ENCODE measurements at regions not wholly inside any gene's neighbourhood (a gene's known extent, or its start where the extent isn't known, plus 50 kb on each side); places are given as distances from the start of the nearest gene placed in this dataset.
"Not testable (repeated sequence)": the region's sequence is repeated elsewhere in the genome, so short reads cannot be mapped to it uniquely, and the experiment has no call there.

GRCh38 chr9:66152406-66152805 is 415.5 kb downstream of the FOXD4L4 start:
- DNase-seq (ENCODE audit: low read depth, low spot score), result not testable (repeated sequence)

GRCh38 chr9:66153021-66153725 is 416.2 kb downstream of the FOXD4L4 start:
- DNase-seq (ENCODE audit: low read depth, low spot score), result not testable (repeated sequence)

- DNase-seq (ENCODE audit: low read depth, low spot score), result not testable (repeated sequence)
Measured at GRCh38 chr9:66153971-66154691, 417.2 kb downstream of the FOXD4L4 start.

DNA sequence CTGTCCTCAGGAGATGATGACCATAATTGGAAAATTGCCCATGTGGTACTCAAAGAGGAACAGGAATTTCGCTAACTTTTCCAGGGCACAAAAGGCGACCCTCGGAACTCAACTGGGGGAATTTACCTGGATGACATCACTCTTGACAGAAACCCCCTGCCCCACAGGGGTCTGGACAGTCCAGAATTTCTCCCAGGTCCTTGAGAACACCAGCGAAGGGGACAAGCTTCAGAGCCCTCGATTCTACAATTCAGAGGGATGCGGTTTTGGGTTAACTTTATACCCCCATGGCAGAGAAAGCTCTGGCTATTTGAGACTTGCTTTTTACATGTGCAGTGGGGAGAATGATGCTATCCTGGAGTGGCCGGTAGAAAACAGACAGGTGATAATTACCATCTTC is 445.4 kb downstream of the FOXD4L4 start:
- not testable (repeated sequence) for DNase-seq (ENCODE audit: low read depth, low spot score)

DNA sequence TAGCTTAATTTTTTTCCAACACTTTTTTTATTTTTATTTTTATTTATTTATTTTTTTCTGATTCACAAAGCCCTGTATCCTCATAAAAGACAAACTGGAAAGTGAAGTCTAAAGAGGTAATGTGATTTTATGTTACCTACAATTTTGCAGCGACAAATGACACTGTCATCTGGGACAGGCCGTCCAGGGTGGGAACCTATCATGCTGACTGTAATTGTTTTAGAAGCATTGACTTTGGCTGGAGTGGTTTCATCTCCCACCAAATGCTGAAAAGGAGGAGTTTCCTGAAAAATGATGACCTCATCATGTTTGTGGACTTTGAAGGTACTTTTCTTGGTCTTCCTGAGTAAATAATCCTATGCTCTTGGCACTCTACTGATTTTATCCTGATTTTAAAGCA is 446.7 kb downstream of the FOXD4L4 start:
- DNase-seq (ENCODE audit: low read depth, low spot score), result not testable (repeated sequence)

GRCh38 chr9:66197199-66197598 is 460.3 kb downstream of the FOXD4L4 start:
- DNase-seq (ENCODE audit: low read depth, low spot score), result not testable (repeated sequence)

- DNase-seq (ENCODE audit: low read depth, low spot score), result not testable (repeated sequence)
Measured at GRCh38 chr9:66198421-66198820, 461.5 kb downstream of the FOXD4L4 start.

DNA sequence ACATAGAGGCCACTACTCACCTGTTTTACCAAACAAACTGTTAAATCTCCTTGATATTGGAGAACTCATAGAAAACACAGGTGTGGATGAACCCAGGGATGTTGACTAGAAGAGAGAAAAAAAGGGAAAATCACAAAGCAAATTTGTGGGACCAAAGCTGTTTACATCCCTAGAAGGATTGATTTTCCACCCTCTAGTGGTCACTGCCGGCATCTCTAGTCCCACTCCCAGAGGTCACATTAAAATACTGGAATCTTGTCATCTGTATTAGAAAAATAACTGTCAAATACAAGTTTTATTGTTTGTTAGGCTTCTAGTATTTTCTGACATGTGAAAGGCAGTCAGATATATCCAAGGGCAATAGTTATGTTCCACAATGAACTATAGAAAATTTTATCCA is 469.7 kb downstream of the FOXD4L4 start:
- DNase-seq (ENCODE audit: low read depth, low spot score), result not testable (repeated sequence)

GRCh38 chr9:66207914-66208313 is 471.0 kb downstream of the FOXD4L4 start:
- DNase-seq (ENCODE audit: low read depth, low spot score), result not testable (repeated sequence)

GRCh38 chr9:66244763-66245162 is 507.8 kb downstream of the FOXD4L4 start:
- not testable (repeated sequence) for DNase-seq (ENCODE audit: low read depth, low spot score)

- not testable (repeated sequence) for DNase-seq (ENCODE audit: low read depth, low spot score)
Measured at GRCh38 chr9:66245481-66245880, 508.5 kb downstream of the FOXD4L4 start.

- not testable (repeated sequence) for DNase-seq (ENCODE audit: low read depth, low spot score)
Measured at GRCh38 chr9:66257581-66257980, 520.6 kb downstream of the FOXD4L4 start.

GRCh38 chr9:66261576-66261975 is 524.6 kb downstream of the FOXD4L4 start:
- DNase-seq (ENCODE audit: low read depth, low spot score), result not testable (repeated sequence)

DNA sequence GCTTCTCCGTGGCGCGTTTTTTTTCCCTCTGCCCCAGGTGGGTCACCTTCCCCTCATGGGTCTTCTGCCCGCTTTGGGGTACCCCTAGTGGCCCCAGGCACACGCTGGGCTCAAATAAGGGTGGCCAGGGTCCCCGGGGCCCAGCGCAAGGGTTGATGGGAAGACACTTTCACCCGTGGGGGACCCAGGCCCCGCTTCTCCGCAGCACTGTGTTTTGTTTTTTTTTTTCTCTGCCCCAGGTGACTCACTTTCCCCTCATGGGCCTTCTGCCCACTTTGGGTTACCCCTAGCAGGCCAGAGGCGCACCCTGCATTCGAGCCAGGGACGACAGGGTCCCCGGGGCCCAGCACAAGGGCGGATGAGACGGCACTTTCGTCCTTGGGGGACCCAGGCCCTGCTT is 526.7 kb downstream of the FOXD4L4 start:
- not testable (repeated sequence) for DNase-seq (ENCODE audit: low read depth, low spot score)

DNA sequence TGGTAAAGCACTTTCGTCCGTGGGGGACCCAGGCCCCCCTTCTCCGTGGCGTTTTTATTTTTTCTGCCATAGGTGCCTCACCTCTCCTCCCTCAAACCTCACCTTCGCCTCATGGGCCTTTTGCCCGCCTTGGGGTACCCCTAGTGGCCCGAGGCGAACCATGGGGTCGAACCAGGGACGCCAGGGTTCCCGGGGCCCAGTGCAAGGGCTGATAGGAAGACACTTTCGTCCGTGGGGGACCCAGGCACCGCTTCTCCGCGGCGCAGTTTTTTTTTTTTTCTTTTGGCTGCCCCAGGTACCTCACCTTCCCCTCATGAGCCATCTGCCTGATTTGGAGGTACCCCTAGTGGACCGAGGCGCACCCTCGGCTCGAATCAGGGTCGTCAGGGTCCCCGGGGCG is 527.8 kb downstream of the FOXD4L4 start:
- not testable (repeated sequence) for DNase-seq (ENCODE audit: low read depth, low spot score)

GRCh38 chr9:66266202-66266601 is 529.3 kb downstream of the FOXD4L4 start:
- not testable (repeated sequence) for DNase-seq (ENCODE audit: low read depth, low spot score)

DNA sequence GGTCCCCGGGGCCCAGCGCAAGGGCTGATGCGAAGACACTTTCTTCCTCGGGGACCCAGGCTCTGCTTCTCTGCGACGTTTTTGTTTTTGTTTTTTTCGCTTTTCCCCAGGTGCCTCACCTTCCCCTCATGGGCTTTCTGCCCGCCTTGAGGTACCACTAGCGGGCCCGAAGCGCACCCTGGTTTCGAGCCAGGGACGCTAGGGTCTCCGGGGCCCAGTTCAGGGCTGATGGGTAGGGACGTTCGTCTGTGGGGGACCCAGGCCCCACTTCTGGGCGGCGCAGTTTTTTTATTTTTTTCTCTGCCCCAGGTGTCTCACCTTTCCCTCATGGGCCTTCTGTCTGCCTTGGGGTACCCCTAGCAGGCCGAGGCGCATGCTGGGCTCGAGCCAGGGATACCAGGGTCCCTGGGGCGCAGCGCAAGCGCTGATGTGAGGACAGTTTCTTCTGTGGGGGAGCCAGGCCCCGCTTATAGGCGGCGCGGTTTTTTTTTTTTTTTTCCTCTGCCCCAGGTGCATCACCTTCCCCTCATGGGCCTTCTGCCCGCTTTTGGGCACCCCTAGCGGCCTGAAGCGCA is 530.0 kb downstream of the FOXD4L4 start:
- not testable (repeated sequence) for DNase-seq (ENCODE audit: low read depth, low spot score)

GRCh38 chr9:66267684-66268083 is 530.7 kb downstream of the FOXD4L4 start:
- not testable (repeated sequence) for DNase-seq (ENCODE audit: low read depth, low spot score)

DNA sequence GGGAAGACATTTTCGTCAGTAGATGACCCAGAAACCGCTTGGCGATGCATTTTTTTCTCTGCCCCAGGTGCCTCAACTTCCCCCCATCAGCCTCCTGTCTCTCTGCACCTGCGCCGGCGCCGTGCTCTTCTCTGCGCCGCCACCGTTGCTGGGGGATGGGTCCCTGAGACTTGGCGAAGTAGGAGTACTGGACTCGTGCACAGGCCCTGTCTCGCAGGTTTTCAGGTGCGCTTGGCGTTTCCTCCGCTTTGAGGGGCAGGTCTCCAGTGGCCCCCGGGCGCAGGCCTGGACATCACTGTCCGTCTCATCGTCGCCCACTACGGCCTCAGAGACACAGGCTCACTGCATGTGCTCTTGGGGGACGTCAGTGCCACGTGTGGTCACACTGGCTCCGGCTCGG is 532.1 kb downstream of the FOXD4L4 start:
- not testable (repeated sequence) for DNase-seq (ENCODE audit: low read depth, low spot score)

DNA sequence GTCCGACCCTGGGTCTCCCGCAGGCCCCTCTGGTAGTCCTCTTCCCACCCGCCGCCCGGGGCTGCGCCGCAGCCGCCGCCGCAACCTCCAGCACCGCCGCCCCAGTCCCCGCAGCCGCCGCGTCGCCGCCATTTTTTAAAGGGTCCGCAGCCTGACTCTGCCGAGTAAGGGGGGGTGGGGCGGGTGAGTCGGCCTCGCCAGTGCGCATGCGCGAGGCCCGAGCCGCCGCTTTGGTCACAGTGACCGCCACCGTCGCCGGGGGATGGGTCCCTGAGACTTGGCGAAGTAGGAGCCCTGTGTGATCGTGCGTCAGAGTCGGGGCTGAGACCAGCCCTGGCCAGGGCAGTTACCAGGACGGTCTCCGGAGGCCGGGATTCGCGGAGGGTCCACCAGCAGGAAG is 532.8 kb downstream of the FOXD4L4 start:
- DNase-seq (ENCODE audit: low read depth, low spot score), result peak; percentile 3

DNA sequence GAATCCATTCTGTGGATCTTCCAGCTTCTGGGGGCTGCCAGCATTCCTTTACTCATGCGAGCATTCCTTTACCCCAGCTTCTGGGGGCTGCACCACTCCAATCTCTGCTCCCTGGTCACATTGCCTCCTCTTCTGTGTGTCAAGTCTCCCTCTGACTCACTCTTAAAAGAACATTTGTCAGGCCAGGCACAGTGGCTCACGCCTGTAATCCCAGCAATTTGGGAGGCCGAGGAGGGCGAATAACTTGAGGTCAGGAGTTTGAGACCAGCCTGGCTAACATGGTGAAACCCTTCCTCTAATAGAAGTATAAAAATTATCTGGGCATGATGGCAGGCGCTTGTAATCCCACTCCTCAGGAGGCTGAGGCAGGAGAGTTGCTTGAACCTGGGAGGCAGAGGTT is 541.9 kb downstream of the FOXD4L4 start:
- not testable (repeated sequence) for DNase-seq (ENCODE audit: low read depth, low spot score)

Data from activated naive CD8-positive, alpha-beta T cell treated with anti-CD3 and anti-CD28 coated beads, Interleukin-2, amount 50 U/mL, for 16 hours (primary cell).